HL-60 (cell line): ENCODE measurements at regions not wholly inside any gene's neighbourhood (a gene's known extent, or its start where the extent isn't known, plus 50 kb on each side); places are given as distances from the start of the nearest gene placed in this dataset.

Experiments
- DNase-seq, 2 experiments: peaks; one replicate each; pipeline ENCODE4 v3.0.0-alpha.2; 2010 to 2020; ENCODE audit warnings: low read depth in 1 of 2, low spot score in 1 of 2
- H3K27ac ChIP-seq: fragments of 250-450 bp; sonication (Bioruptor Pico); replicated peaks from 2 replicates; pipeline ENCODE4 v1.5.1; 2020; ENCODE audit warnings: mild to moderate bottlenecking, moderate library complexity
- H3K27me3 ChIP-seq: fragments of 250-450 bp; sonication (Bioruptor Pico); 2 replicates; pipeline ENCODE4 v1.5.1; 2021; ENCODE audit warnings: mild to moderate bottlenecking, moderate library complexity; ENCODE audit not compliant: insufficient read depth, poor library complexity, severe bottlenecking
- H3K4me3 ChIP-seq: replicated peaks from 2 replicates; pipeline ENCODE4 v1.5.1; 2011; ENCODE audit warnings: mild to moderate bottlenecking, control low read depth, low read length; ENCODE audit not compliant: insufficient read depth
- CTCF ChIP-seq: IDR thresholded peaks from one replicate; pipeline ENCODE4 v1.5.1; 2011; ENCODE audit warnings: low read length, control low read depth, inconsistent platforms; ENCODE audit not compliant: insufficient read depth
- GABPA ChIP-seq: IDR thresholded peaks from 2 replicates; pipeline ENCODE4 v1.6.1; 2012; ENCODE audit warnings: low read depth
- POLR2AphosphoS5 ChIP-seq: IDR thresholded peaks from 2 replicates; pipeline ENCODE4 v1.6.1; 2012; ENCODE audit warnings: low read depth
- REST ChIP-seq: IDR thresholded peaks from 2 replicates; pipeline ENCODE4 v1.6.1; 2012; ENCODE audit warnings: low read depth; ENCODE audit not compliant: insufficient replicate concordance
- SPI1 ChIP-seq: IDR thresholded peaks from 2 replicates; pipeline ENCODE4 v1.6.1; 2012; ENCODE audit warnings: low read depth, mild to moderate bottlenecking, borderline replicate concordance

GRCh38 chr10:125505648-125506047 is 177.3 kb downstream of the TEX36 start:
- peaks cover 2% of the 10 kb centered on the region for H3K27me3 ChIP-seq
- no peak overlapping the region for H3K27ac ChIP-seq
- no peak for DNase-seq
- no peak overlapping the region for H3K4me3 ChIP-seq
- no peak for TF ChIP-seq REST
- no peak for TF ChIP-seq POLR2AphosphoS5
- no peak for TF ChIP-seq CTCF
- no peak for TF ChIP-seq GABPA
- TF ChIP-seq SPI1: no peak

- Histone ChIP-seq H3K27ac (no peak overlapping the region), H3K27me3 (peaks cover 2% of the 10 kb centered on the region), H3K4me3 (no peak overlapping the region)
- no peak for TF ChIP-seq SPI1
- no peak for TF ChIP-seq REST
- TF ChIP-seq CTCF: no peak
- no peak for TF ChIP-seq GABPA
- TF ChIP-seq POLR2AphosphoS5: no peak
- DNase-seq: no peak
Measured at GRCh38 chr10:125502276-125502675, 180.7 kb downstream of the TEX36 start.

GRCh38 chr10:125495386-125495785 is 187.6 kb downstream of the TEX36 start:
- peaks cover 3% of the 10 kb centered on the region for H3K27me3 ChIP-seq
- H3K27ac ChIP-seq: no peak overlapping the region
- TF ChIP-seq POLR2AphosphoS5 (no peak), CTCF (no peak), REST (no peak), GABPA (no peak), SPI1 (no peak)
- DNase-seq: no peak
- H3K4me3 ChIP-seq: no peak overlapping the region
